HG02943 (cell line): ENCODE measurements at regions not wholly inside any gene's neighbourhood (a gene's known extent, or its start where the extent isn't known, plus 50 kb on each side); places are given as distances from the start of the nearest gene placed in this dataset.

Experiments
- ATAC-seq: cut with Tn5 transposase; IDR thresholded peaks from one replicate; pipeline ENCODE4 v1.9.1; 2021; ENCODE audit warnings: mild to moderate bottlenecking, low read depth, moderate library complexity; ENCODE audit not compliant: unreplicated experiment

GRCh38 chr6:88558981-88559380 lies 392.8 kb upstream of the CNR1 start:
- ATAC-seq, result no peak

- ATAC-seq, result no peak
Measured at GRCh38 chr6:88556663-88557062, 390.5 kb upstream of the CNR1 start.

- ATAC-seq, result no peak
Measured at GRCh38 chr6:88548891-88549505, 382.9 kb upstream of the CNR1 start.

GRCh38 chr6:88547768-88548167 lies 381.6 kb upstream of the CNR1 start:
- no peak for ATAC-seq

- no peak for ATAC-seq
Measured at GRCh38 chr6:88545991-88546390, 379.8 kb upstream of the CNR1 start.

GRCh38 chr6:88544986-88545612 lies 379.0 kb upstream of the CNR1 start:
- no peak for ATAC-seq

GRCh38 chr6:88539295-88539764 lies 373.2 kb upstream of the CNR1 start:
- ATAC-seq, result no peak

- ATAC-seq, result no peak
Measured at GRCh38 chr6:88538840-88539239, 372.7 kb upstream of the CNR1 start.

- no peak for ATAC-seq
Measured at GRCh38 chr6:88538130-88538706, 372.1 kb upstream of the CNR1 start.

- no peak for ATAC-seq
Measured at GRCh38 chr6:88536071-88536625, 370.0 kb upstream of the CNR1 start.

GRCh38 chr6:88535306-88535705 lies 369.2 kb upstream of the CNR1 start:
- ATAC-seq, result no peak

GRCh38 chr6:88532241-88532860 lies 366.2 kb upstream of the CNR1 start:
- ATAC-seq, result no peak

- ATAC-seq, result no peak
Measured at GRCh38 chr6:88529726-88530125, 363.6 kb upstream of the CNR1 start.

- ATAC-seq, result no peak
Measured at GRCh38 chr6:88520445-88520844, 354.3 kb upstream of the CNR1 start.

GRCh38 chr6:88520017-88520338 lies 353.8 kb upstream of the CNR1 start:
- ATAC-seq, result no peak

GRCh38 chr6:88519301-88520016 lies 353.3 kb upstream of the CNR1 start:
- no peak for ATAC-seq

GRCh38 chr6:88517737-88518136 lies 351.6 kb upstream of the CNR1 start:
- no peak for ATAC-seq

- ATAC-seq, result no peak
Measured at GRCh38 chr6:88513920-88514319, 347.8 kb upstream of the CNR1 start.

- ATAC-seq, result no peak
Measured at GRCh38 chr6:88513471-88513870, 347.3 kb upstream of the CNR1 start.

GRCh38 chr6:88512951-88513350 lies 346.8 kb upstream of the CNR1 start:
- no peak for ATAC-seq

- no peak for ATAC-seq
Measured at GRCh38 chr6:88502391-88502790, 336.2 kb upstream of the CNR1 start.
